ENCODE measurements at regions not wholly inside any gene's neighbourhood (a gene's known extent, or its start where the extent isn't known, plus 50 kb on each side); places are given as distances from the start of the nearest gene placed in this dataset.

DNA sequence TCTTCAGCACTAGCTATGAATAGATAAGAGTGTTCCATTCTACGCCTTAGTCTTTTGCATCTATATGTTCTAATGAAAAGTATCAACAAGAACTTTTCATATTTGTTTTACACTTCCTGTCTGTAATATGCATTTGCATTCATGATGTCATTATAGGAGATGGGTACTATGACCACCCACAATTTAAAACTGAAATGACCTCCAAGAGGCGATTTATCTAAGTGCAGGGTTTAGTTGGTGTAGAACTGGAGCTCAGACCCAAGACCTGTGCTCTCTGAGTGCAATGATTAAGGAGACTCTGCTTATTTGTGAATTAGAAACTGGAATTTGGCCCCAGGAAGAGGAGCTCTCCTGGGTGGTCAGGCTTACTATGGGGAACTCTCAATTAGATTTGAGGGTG lies 289.1 kb downstream of the ETS1 start:
- no peak for DNase-seq
- Histone ChIP-seq H3K27me3 (ENCODE audit: insufficient read depth) (no peaks in the 10 kb centered on the region), H4K20me1 (ENCODE audit: insufficient read depth) (no peaks in the 10 kb centered on the region), H3K4me3 (ENCODE audit: low read depth in 2 of 2, low read length in 1 of 2) (no peak overlapping the region), H3K9me3 (no peaks in the 10 kb centered on the region), H3K36me3 (replicated peaks in 1 of 2; ENCODE audit: control insufficient read depth in 1 of 2, insufficient read depth in 2 of 2, low read length in 1 of 2) (no peaks in the 10 kb centered on the region), H3K27ac (ENCODE audit: low read depth in 2 of 2, low read length in 1 of 2) (no peak overlapping the region), H3K9ac (no peak overlapping the region), H3K4me2 (no peak overlapping the region), H3K79me2 (ENCODE audit: insufficient read depth) (no peaks in the 10 kb centered on the region), H3K4me1 (ENCODE audit: control insufficient read depth in 1 of 2, insufficient read depth in 2 of 2, low read depth in 1 of 2, low read length in 1 of 2) (peaks cover 0 to 20% of the 10 kb centered on the region in 2 experiments; a peak in 2 of 4 replicates), H3K9me2 (no peaks in the 10 kb centered on the region), H2AFZ (ENCODE audit: low read depth) (no peak overlapping the region), H3F3A (replicated peaks; ENCODE audit: insufficient read depth) (no peaks in the 10 kb centered on the region)
- ChIA-PET POLR2A (no interaction called here), CTCF (interaction anchor here (0.7 to 3.3 kb wide), 10 partner anchors 8 to 334 kb away, joined by 3 to 16 read pairs (median 4); no protein-coding TSS in a partner anchor)
- 91% methylated on average over 2 of the region's 2 CpGs for WGBS (ENCODE audit: low lambda C conversion rate)
- TF ChIP-seq GATA2 (CRISPR knock-in tag; IDR thresholded peaks at IDR 0.05) (no peak), FOSL2 (IDR thresholded peaks at IDR 0.05; ENCODE audit: borderline replicate concordance, low read depth) (no peak), MEF2A (IDR thresholded peaks at IDR 0.05; ENCODE audit: borderline replicate concordance, low read depth) (no peak), EP300 (IDR thresholded peaks at IDR 0.05; ENCODE audit: borderline replicate concordance in 1 of 2, low read depth in 1 of 2, low read length in 1 of 2) (no peak), NRF1 (IDR thresholded peaks at IDR 0.05; ENCODE audit: low read depth, low read length) (no peak), EZH2phosphoT487 (IDR thresholded peaks at IDR 0.05; ENCODE audit: borderline replicate concordance, low read depth) (no peak), FOXJ3 (CRISPR knock-in tag; IDR thresholded peaks at IDR 0.05) (no peak), RCOR1 (IDR thresholded peaks at IDR 0.05; ENCODE audit: low read length) (no peak)

GRCh38 chr11:128297805-128298204 lies 289.6 kb downstream of the ETS1 start:
- Histone ChIP-seq H4K20me1 (ENCODE audit: insufficient read depth) (no peaks in the 10 kb centered on the region), H2AFZ (ENCODE audit: low read depth) (no peak overlapping the region), H3K4me2 (no peak overlapping the region), H3K9me2 (no peaks in the 10 kb centered on the region), H3K9me3 (no peaks in the 10 kb centered on the region), H3K27me3 (ENCODE audit: insufficient read depth) (no peaks in the 10 kb centered on the region), H3K9ac (no peak overlapping the region), H3K36me3 (replicated peaks in 1 of 2; ENCODE audit: control insufficient read depth in 1 of 2, insufficient read depth in 2 of 2, low read length in 1 of 2) (no peaks in the 10 kb centered on the region), H3K4me3 (ENCODE audit: low read depth in 2 of 2, low read length in 1 of 2) (no peak overlapping the region), H3F3A (replicated peaks; ENCODE audit: insufficient read depth) (no peaks in the 10 kb centered on the region), H3K4me1 (ENCODE audit: control insufficient read depth in 1 of 2, insufficient read depth in 2 of 2, low read depth in 1 of 2, low read length in 1 of 2) (peaks cover 0 to 19% of the 10 kb centered on the region in 2 experiments; a peak in 2 of 4 replicates), H3K79me2 (ENCODE audit: insufficient read depth) (no peaks in the 10 kb centered on the region), H3K27ac (ENCODE audit: low read depth in 2 of 2, low read length in 1 of 2) (no peak overlapping the region)
- no peak for DNase-seq
- 86% methylated on average over 3 of the region's 3 CpGs for WGBS (ENCODE audit: low lambda C conversion rate)
- ChIA-PET POLR2A (no interaction called here), CTCF (interaction anchor here (0.7 to 3.3 kb wide), 8 partner anchors 10 to 334 kb away, joined by 3 to 11 read pairs (median 4); no protein-coding TSS in a partner anchor)
- TF ChIP-seq ZBTB33 (IDR thresholded peaks at IDR 0.05; ENCODE audit: borderline replicate concordance, low read depth) (no peak), SIN3A (IDR thresholded peaks at IDR 0.05; ENCODE audit: borderline replicate concordance, low read depth, low read length) (no peak), FOXJ3 (CRISPR knock-in tag; IDR thresholded peaks at IDR 0.05) (no peak), MXI1 (IDR thresholded peaks at IDR 0.05; ENCODE audit: low read depth, low read length) (no peak), RXRA (IDR thresholded peaks at IDR 0.05; ENCODE audit: borderline replicate concordance, low read depth) (no peak)
- TF ChIP-seq, protein P1, sequence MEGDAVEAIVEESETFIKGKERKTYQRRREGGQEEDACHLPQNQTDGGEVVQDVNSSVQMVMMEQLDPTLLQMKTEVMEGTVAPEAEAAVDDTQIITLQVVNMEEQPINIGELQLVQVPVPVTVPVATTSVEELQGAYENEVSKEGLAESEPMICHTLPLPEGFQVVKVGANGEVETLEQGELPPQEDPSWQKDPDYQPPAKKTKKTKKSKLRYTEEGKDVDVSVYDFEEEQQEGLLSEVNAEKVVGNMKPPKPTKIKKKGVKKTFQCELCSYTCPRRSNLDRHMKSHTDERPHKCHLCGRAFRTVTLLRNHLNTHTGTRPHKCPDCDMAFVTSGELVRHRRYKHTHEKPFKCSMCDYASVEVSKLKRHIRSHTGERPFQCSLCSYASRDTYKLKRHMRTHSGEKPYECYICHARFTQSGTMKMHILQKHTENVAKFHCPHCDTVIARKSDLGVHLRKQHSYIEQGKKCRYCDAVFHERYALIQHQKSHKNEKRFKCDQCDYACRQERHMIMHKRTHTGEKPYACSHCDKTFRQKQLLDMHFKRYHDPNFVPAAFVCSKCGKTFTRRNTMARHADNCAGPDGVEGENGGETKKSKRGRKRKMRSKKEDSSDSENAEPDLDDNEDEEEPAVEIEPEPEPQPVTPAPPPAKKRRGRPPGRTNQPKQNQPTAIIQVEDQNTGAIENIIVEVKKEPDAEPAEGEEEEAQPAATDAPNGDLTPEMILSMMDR (IDR thresholded peaks at IDR 0.05): no peak

Measured in SK-N-SH (cell line).